GM21528 (cell line): ENCODE measurements at regions not wholly inside any gene's neighbourhood (a gene's known extent, or its start where the extent isn't known, plus 50 kb on each side); places are given as distances from the start of the nearest gene placed in this dataset.
"Not testable (repeated sequence)": the region's sequence is repeated elsewhere in the genome, so short reads cannot be mapped to it uniquely, and the experiment has no call there.

Source experiments
- ATAC-seq: cut with Tn5 transposase; IDR thresholded peaks from one replicate; pipeline ENCODE4 v1.9.1; 2021; ENCODE audit warnings: mild to moderate bottlenecking, moderate library complexity; ENCODE audit not compliant: unreplicated experiment, low FRiP score

DNA sequence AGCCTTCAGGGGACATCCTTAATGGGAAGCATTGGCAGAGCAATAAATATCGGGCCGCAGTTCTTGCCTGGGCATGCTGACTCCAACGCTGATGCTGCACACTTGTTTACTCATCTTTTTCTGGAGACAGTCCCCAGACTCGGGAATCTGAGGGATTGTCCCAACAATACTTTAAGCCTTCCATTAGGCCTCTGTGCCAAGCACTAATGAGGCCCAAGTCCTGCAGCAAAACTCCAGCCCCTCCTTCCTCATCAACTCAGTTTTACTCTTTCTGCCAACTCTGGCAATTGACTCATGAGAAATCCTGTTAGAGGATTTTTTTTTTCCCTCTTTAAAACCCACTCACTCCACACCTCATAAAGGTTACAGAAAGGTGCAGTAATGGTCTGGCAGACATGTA, 233.4 kb upstream of the PELI2 start:
- ATAC-seq: no peak

DNA sequence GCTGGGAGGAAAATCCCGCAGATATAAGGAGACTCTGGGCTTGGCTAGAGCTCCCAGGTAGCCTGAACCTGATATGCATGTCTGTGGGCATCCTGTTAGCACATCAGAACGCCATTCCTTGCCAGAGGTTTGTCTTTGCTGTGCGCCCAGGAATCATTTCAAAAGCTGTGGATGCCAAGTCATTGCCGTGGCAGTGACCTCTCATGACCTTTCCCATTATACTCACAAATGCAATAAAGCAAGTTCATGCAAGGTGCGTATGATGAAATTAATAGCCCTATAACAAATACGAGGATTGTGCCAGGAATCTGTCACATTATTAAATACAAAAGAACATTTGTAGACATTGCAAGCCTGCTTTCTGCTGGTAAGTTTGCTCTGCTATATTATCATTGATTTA, 229.1 kb upstream of the PELI2 start:
- no peak for ATAC-seq

DNA sequence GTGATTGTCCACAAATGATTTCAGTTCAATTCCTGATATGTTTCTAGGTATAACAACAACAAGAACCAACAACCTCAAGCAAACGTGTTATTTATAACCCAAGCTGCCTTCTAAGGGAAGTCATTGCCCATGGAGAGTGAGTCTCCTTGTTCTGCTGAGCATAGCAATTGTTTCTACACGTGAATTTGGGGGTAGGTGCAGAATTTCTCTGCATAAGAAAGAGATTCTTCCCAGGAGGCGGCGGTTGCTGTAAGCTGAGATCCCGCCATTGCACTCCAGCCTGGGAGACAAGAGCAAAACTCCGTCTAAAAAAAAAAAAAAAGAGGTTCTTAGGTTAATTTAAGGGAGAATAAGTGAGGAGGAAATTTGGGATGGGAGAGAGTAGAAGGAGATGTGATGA, 226.5 kb upstream of the PELI2 start:
- ATAC-seq: no peak

DNA sequence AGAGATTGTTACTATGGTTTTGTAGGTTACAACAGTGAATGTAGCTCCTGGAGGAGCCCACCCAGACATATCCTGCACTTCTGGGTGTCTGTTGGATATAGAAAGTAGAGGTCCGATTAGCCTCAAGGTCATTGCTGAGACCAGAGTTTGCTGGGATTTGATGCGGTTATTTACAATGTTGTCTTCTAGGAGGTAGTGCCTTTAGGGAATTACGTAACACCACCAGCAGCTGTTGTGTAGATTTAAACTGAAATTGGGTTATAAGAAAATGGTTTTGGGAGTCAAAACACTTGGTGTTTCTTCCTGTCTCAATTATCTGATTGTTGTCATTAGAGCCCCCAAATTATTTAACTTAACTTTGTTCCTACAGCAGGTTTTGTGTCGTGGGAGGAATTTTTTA, 225.3 kb upstream of the PELI2 start:
- no peak for ATAC-seq

DNA sequence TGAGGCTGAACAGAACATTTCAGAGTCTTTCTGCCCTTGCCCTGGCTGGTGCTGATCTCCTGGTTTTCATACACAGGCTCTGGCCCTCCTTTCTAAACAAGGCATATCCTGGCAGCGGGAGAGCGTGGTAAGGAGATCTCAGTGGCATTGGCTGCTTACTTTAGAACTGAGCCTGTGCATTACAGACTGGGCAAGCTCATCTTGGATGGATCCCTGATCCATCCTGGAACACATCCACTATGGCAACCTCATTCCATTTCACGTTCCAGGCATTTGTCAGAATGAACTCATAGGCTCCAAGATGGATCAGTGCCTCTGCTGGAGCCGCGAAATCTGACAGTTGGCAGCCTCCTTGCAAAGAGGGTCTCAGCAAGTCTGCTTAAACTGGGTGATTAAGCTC, 224.5 kb upstream of the PELI2 start:
- ATAC-seq: no peak

DNA sequence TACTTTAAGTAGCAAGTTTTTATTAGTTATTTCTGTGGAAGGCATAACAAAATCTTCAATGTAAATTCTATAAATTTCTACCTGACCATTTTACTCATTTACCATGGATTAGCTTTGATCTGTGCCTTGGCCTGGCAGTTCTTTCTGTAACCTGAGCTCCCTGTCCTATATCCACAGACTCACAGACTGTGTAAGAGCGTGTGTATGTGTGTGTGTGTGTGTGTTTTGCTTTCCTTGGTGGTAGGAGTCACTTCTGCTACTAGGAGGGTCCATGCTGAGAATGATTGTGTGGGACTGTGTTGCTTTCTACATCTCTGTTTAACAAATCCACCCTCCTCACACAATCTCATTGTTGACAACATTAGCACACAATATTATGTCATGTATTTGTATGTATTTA, 221.2 kb upstream of the PELI2 start:
- no peak for ATAC-seq

DNA sequence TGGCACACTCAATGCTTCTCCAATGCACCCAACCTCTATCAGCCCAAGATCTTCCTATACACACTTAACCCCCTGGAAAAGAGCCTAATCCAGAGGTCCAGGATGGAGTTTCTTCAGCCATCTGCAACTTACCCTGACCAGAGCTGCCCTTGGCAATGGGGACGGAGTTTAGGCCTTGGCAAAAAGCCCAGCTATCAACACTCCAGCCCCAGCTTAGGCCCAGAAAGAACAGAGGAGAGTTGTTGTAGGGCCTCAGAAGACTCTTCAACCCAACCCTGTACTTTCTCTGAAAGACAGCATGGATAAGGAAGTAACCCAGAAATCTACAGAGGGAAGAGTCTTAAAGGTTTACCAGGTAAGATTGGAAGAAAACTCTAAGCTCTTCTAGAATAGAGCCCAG, 219.3 kb upstream of the PELI2 start:
- ATAC-seq: no peak

DNA sequence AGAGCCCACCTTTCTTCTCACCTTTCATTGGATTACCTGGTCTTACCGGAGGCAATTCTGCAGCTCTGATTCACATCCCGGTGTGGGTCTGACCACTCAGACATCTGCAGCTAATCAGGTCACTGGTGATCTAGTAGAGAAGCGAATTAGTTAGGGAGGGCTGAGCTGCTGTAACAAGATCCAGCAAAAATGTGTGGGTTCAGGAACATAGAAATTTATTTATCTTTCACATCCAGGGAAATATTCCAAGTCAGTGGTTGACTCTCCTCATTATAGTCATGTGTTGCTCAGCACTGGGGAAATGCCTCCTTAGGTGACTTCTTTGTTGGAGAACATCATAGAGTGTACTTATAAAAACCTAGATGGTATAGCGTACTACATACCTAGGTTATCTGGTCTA, 218.7 kb upstream of the PELI2 start:
- ATAC-seq: no peak

GRCh38 chr14:55900749-55901148, 217.5 kb upstream of the PELI2 start:
- ATAC-seq: no peak

DNA sequence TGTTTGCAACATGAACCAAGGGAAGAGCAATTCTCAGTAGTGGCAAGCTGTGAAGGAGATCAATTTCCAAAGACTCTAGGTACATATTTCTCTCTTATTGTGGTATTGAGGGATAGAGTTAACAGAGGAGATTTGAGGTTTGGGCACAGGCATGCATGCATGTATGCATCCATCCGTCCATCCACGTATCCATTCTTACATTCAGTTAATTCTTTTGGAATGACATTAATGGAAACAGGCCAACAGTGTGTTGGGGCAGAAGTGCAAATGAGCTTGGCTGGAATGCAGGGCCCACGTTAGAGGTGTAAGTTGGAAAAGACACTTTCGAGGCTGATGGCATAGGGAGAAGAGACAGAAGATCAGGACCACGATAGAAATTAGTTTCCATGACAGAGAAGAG, 216.9 kb upstream of the PELI2 start:
- ATAC-seq: no peak

DNA sequence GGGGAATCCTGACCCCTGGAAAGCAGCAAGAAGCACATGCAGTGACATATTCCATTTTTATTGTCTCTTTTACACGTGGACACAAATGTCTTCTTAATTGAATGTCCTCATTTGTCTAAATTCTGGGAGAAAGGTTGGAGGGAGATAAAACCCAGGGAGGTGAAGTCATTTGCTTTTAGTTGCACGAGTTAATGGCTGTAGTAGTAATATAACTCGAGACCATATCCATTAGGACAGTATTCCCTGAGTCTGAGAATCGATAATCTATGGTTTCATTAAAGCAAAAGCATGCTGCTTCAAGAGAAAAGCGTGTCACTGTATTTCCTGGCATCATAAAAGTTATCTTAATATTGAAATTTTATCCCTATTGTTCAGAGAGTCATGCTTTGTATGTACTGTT, 216.0 kb upstream of the PELI2 start:
- ATAC-seq: no peak

GRCh38 chr14:55904086-55904485, 214.1 kb upstream of the PELI2 start:
- no peak for ATAC-seq

DNA sequence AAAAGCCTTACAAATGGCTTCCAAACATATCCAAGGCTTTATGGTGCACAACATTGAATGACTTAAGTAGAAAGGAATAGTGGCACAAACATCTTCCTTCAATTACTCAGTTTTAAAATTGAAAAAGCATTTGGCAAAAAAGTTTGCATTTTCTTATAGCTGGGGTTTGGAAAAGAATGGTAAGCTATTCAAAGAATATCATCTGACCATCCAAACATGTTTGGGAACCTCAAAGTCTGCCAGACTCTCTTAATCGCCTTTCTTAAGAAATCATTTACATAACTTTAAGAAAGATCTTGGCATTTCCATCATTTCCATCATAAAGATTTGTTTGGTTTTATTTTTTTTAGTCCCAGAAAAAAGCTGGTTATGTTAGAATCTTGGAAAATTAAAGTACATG, 210.1 kb upstream of the PELI2 start:
- ATAC-seq: no peak

GRCh38 chr14:55909879-55910278, 208.3 kb upstream of the PELI2 start:
- ATAC-seq: no peak

GRCh38 chr14:55910601-55911243, 207.5 kb upstream of the PELI2 start:
- ATAC-seq: no peak

DNA sequence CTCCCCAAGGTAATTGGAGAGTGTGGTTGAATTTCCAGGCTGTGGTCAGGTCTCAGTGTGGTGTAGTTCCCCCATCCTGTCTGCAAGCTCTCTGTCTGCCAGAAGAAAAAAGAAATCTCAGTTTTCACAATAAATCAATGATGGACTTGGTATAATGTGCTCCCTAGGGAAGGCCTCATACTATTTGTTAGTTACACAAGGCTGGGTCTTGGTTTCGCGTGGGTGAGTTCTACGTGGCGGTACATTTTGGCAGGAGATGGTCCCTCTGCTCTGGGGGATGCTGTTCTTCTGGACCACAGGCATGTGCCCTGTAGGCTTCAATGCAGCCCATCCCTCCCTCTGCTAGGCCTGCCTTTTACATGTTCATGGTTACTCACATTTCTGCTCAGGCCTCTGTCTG, 206.4 kb upstream of the PELI2 start:
- no peak for ATAC-seq

GRCh38 chr14:55912344-55912743, 205.9 kb upstream of the PELI2 start:
- no peak for ATAC-seq

GRCh38 chr14:55913324-55914025, 204.7 kb upstream of the PELI2 start:
- no peak for ATAC-seq

- ATAC-seq: no peak
Observed at GRCh38 chr14:55914771-55915170, 203.4 kb upstream of the PELI2 start.

DNA sequence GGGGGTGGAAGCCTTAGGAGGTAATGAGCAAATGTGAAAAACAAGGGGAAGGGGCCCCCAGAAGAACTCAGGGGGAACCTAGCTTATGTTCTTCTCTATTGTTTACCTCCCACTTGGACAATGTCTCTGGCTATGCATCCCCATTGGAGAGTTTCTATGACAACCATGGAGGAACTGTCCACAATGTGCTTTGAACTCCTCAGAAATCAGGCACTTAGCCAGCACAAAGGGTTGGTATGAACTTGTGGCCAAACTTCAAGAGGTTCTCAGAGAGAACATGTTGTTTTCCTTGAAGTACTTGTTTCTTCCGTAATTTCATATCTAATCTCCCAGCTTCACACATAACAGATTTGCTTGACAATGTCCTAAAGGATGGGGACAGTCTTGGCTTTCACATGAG, 202.8 kb upstream of the PELI2 start:
- no peak for ATAC-seq

DNA sequence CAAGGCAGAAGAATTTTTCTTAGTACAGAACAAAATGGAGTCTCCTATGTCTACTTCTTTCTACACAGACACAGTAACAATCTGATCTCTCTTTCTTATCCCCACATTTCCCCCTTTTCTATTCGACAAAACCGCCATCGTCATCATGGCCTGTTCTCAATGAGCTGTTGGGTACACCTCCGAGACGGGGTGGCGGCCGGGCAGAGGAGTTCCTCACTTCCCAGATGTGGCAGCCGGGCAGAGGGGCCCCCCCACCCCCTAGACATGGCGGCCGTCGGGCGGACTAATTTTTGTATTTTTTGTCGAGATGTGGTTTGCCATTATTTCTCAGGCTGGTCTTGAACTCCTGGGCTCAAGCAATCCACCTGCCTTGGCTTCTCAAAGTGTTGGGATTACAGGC, 198.4 kb upstream of the PELI2 start:
- not testable (repeated sequence) for ATAC-seq

DNA sequence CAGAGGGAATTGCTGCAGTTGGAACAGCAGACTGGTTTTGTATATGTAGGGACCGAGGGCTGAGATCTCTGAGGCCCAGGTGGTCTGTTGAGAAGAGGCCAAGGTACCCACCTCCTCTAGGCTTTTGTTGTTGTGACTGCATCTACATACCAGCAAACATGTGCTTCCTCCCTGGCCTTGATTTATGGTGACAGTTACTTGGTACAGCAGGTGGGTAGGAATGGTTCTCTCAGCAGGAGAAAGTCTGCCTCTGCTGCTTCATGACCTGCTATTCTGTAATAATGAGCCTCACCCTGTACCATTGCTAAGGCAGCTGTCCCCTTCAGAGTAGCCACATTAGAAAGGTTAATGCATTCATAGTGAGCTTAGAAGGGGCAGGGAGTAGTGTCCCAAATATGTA, 196.7 kb upstream of the PELI2 start:
- no peak for ATAC-seq

DNA sequence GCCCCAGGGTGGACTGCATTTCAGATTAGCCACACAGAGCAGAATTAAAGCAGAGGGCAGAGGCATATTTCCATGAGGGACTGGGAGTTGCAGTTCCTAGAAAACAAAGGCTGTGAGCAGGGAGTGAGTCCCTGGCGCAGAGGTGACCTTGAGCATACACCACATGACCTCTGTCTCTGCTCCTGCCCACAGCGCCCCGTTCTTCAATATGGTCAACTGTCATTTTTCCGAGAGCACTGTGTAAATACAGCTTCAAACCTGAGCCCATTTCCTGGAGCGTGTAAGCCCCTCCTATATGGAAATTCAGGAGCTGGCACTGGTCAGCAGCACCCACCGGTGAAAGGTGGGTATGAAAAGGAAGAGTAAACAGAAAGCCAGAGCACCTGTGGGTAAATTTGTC, 192.2 kb upstream of the PELI2 start:
- no peak for ATAC-seq
